H9 (cell line): ENCODE measurements at regions not wholly inside any gene's neighbourhood (a gene's known extent, or its start where the extent isn't known, plus 50 kb on each side); places are given as distances from the start of the nearest gene placed in this dataset.

Source experiments
- DNase-seq: peaks from one replicate; pipeline ENCODE4 v3.0.0-alpha.2; 2017
- H2AFZ ChIP-seq: one replicate; pipeline ENCODE4 v1.6.1; 2013; ENCODE audit warnings: mild to moderate bottlenecking, low read length, control low read depth, moderate library complexity
- H2AK5ac ChIP-seq: 2 replicates; pipeline ENCODE4 v1.6.1; 2013; ENCODE audit warnings: low read length, control low read depth, mixed read lengths; ENCODE audit not compliant: insufficient read length
- H2BK120ac ChIP-seq: one replicate; pipeline ENCODE4 v1.6.1; 2013; ENCODE audit warnings: low read depth, mild to moderate bottlenecking, low read length, control low read depth, inconsistent platforms; ENCODE audit not compliant: poor library complexity, severe bottlenecking
- H2BK12ac ChIP-seq: 2 replicates; pipeline ENCODE4 v1.6.1; 2013; ENCODE audit warnings: low read length, control low read depth, mixed read lengths, low read depth; ENCODE audit not compliant: insufficient read length
- H2BK15ac ChIP-seq: 2 replicates; pipeline ENCODE4 v1.6.1; 2013; ENCODE audit warnings: low read depth, low read length, control low read depth
- H2BK20ac ChIP-seq: one replicate; pipeline ENCODE4 v1.6.1; 2013; ENCODE audit warnings: low read depth, mild to moderate bottlenecking, low read length, control low read depth, inconsistent platforms; ENCODE audit not compliant: poor library complexity, severe bottlenecking
- H2BK5ac ChIP-seq: 2 replicates; pipeline ENCODE4 v1.6.1; 2013; ENCODE audit warnings: low read length, control low read depth, mixed read lengths; ENCODE audit not compliant: insufficient read length
- H3K14ac ChIP-seq: 2 replicates; pipeline ENCODE4 v1.6.1; 2013; ENCODE audit warnings: low read length, control low read depth; ENCODE audit not compliant: insufficient read depth
- H3K18ac ChIP-seq: 2 replicates; pipeline ENCODE4 v1.6.1; 2013; ENCODE audit warnings: low read depth, mild to moderate bottlenecking, mixed read lengths, low read length, control low read depth; ENCODE audit not compliant: insufficient read length
- H3K23ac ChIP-seq: 2 replicates; pipeline ENCODE4 v1.6.1; 2013; ENCODE audit warnings: low read length, control low read depth, mixed read lengths, low read depth; ENCODE audit not compliant: insufficient read length
- H3K23me2 ChIP-seq: 2 replicates; pipeline ENCODE4 v1.6.1; 2013; ENCODE audit warnings: low read depth, mild to moderate bottlenecking, mixed read lengths, low read length, control low read depth; ENCODE audit not compliant: insufficient read length, poor library complexity, severe bottlenecking
- H3K27ac ChIP-seq: 2 replicates; pipeline ENCODE4 v1.5.1; 2013; ENCODE audit warnings: low read length, control low read depth, mixed read lengths, low read depth; ENCODE audit not compliant: insufficient read length
- H3K27me3 ChIP-seq: 2 replicates; pipeline ENCODE4 v1.6.1; 2013; ENCODE audit warnings: low read length, control low read depth, inconsistent platforms; ENCODE audit not compliant: insufficient read depth
- H3K4ac ChIP-seq: 2 replicates; pipeline ENCODE4 v1.6.1; 2013; ENCODE audit warnings: low read depth, mild to moderate bottlenecking, control low read depth, inconsistent platforms, low read length, moderate library complexity
- H3K4me1 ChIP-seq: 2 replicates; pipeline ENCODE4 v1.6.1; 2013; ENCODE audit warnings: low read length, control low read depth, inconsistent platforms; ENCODE audit not compliant: insufficient read depth
- H3K4me2 ChIP-seq: 2 replicates; pipeline ENCODE4 v1.6.1; 2013; ENCODE audit warnings: low read length, control low read depth, mixed read lengths; ENCODE audit not compliant: insufficient read length, insufficient read depth
- H3K56ac ChIP-seq: 2 replicates; pipeline ENCODE4 v1.6.1; 2013; ENCODE audit warnings: low read depth, mild to moderate bottlenecking, mixed read lengths, low read length, control low read depth; ENCODE audit not compliant: insufficient read length
- H3K79me1 ChIP-seq: 2 replicates; pipeline ENCODE4 v1.6.1; 2013; ENCODE audit warnings: low read depth, mild to moderate bottlenecking, moderate library complexity, low read length, control low read depth, inconsistent platforms; ENCODE audit not compliant: insufficient read depth, poor library complexity, severe bottlenecking
- H3K79me2 ChIP-seq: 2 replicates; pipeline ENCODE4 v1.6.1; 2013; ENCODE audit warnings: low read length, control low read depth, inconsistent platforms; ENCODE audit not compliant: insufficient read depth
- H3K9ac ChIP-seq: 2 replicates; pipeline ENCODE4 v1.6.1; 2013; ENCODE audit warnings: low read length, control low read depth, mixed read lengths; ENCODE audit not compliant: insufficient read length; ENCODE audit errors: extremely low read depth
- H3K9me3 ChIP-seq: one replicate; pipeline ENCODE4 v1.6.1; 2013; ENCODE audit warnings: low read depth, low read length, inconsistent platforms; ENCODE audit not compliant: control insufficient read depth
- H3T11ph ChIP-seq: one replicate; pipeline ENCODE4 v1.6.1; 2013; ENCODE audit warnings: mild to moderate bottlenecking, low read length, control low read depth, inconsistent platforms
- H4K20me1 ChIP-seq: one replicate; pipeline ENCODE4 v1.6.1; 2013; ENCODE audit not compliant: control insufficient read depth, insufficient read length, insufficient read depth
- H4K5ac ChIP-seq: 2 replicates; pipeline ENCODE4 v1.6.1; 2013; ENCODE audit warnings: low read depth, mild to moderate bottlenecking, mixed read lengths, low read length, control low read depth; ENCODE audit not compliant: insufficient read length
- H4K8ac ChIP-seq: replicated peaks from 2 replicates; pipeline ENCODE4 v1.6.1; 2013; ENCODE audit warnings: low read length, control low read depth, mixed read lengths, low read depth; ENCODE audit not compliant: insufficient read length
- H4K91ac ChIP-seq: 2 replicates; pipeline ENCODE4 v1.6.1; 2013; ENCODE audit warnings: low read depth, mild to moderate bottlenecking, moderate library complexity, mixed read lengths, low read length, control low read depth; ENCODE audit not compliant: insufficient read length
- H3K27ac Mint-ChIP-seq, 3 experiments: 2 replicates in 2 of 3; 3 replicates in 1 of 3; pipeline ENCODE4 v1.8.0; 2020 to 2021; ENCODE audit warnings: mixed read lengths in 3 of 3, mild to moderate bottlenecking in 1 of 3, moderate library complexity in 1 of 3
- H3K27me3 Mint-ChIP-seq: 2 replicates; pipeline ENCODE4 v1.8.0; 2021; ENCODE audit warnings: low read depth, mild to moderate bottlenecking, moderate library complexity, mixed read lengths
- H3K36me3 Mint-ChIP-seq, 3 experiments: 2 replicates in 2 of 3; 3 replicates in 1 of 3; pipeline ENCODE4 v1.8.0; 2020 to 2021; ENCODE audit warnings: low read depth in 3 of 3, mixed read lengths in 3 of 3; ENCODE audit not compliant: insufficient read depth in 1 of 3
- H3K4me1 Mint-ChIP-seq, 2 experiments: 2 replicates each; pipeline ENCODE4 v1.8.0; 2020; ENCODE audit warnings: mixed read lengths in 2 of 2
- H3K4me3 Mint-ChIP-seq, 2 experiments: 2 replicates in 1 of 2; 3 replicates in 1 of 2; pipeline ENCODE4 v1.8.0; 2020 to 2021; ENCODE audit warnings: mild to moderate bottlenecking in 2 of 2, mixed read lengths in 2 of 2, moderate library complexity in 1 of 2
- H3K9me3 Mint-ChIP-seq, 2 experiments: 2 replicates in 1 of 2; 3 replicates in 1 of 2; pipeline ENCODE4 v1.8.0; 2020; ENCODE audit warnings: mild to moderate bottlenecking in 2 of 2, mixed read lengths in 2 of 2, moderate library complexity in 1 of 2
- WGBS: extraction: QIAGEN DNeasy Blood & Tissue Kit; methylation state at CpG from one replicate; pipeline ENCODE4 v1.1.7; 2013; ENCODE audit warnings: missing lambda C conversion rate, low lambda C conversion rate, mixed read lengths; ENCODE audit not compliant: insufficient read length; ENCODE audit errors: extremely low coverage; 5-methylcytosine and 5-hydroxymethylcytosine counted together
- TF ChIP-seq, protein P1 (sequence below): fragments of 200-600 bp; sonication (generic); conservative IDR thresholded peaks from 3 replicates; pipeline ENCODE4 v1.8.0; 2021; ENCODE audit warnings: antibody characterized with exemption, mild to moderate bottlenecking

GRCh38 chr9:103371152-103371551, 376.0 kb downstream of the CYLC2 start:
- Histone ChIP-seq H4K8ac (no peak overlapping the region), H4K20me1 (no peaks in the 10 kb centered on the region), H3K56ac (no peak overlapping the region), H2BK15ac (no peak overlapping the region), H3K18ac (no peak overlapping the region), H3K4me1 (no peaks in the 10 kb centered on the region), H2AFZ (no peak overlapping the region), H2BK12ac (no peak overlapping the region), H2BK5ac (no peak overlapping the region), H2BK120ac (no peak overlapping the region), H3K23me2 (no peaks in the 10 kb centered on the region), H3K23ac (no peak overlapping the region), H3T11ph (no peak overlapping the region), H3K4me2 (no peak overlapping the region), H3K79me1 (no peaks in the 10 kb centered on the region), H3K4ac (no peak overlapping the region), H3K27ac (no peak overlapping the region), H2AK5ac (no peak overlapping the region), H4K5ac (no peak overlapping the region), H3K14ac (no peak overlapping the region), H2BK20ac (no peak overlapping the region), H3K27me3 (no peaks in the 10 kb centered on the region), H3K79me2 (no peaks in the 10 kb centered on the region), H3K9ac (no peak overlapping the region), H4K91ac (no peak overlapping the region), H3K9me3 (no peaks in the 10 kb centered on the region)
- Mint-ChIP-seq H3K36me3 (no peaks in the 10 kb centered on the region), H3K27me3 (no peaks in the 10 kb centered on the region), H3K9me3 (no peaks in the 10 kb centered on the region), H3K27ac (no peak overlapping the region), H3K4me1 (peaks cover 0 to 3% of the 10 kb centered on the region in 2 experiments; a peak in 1 of 4 replicates), H3K4me3 (no peak overlapping the region)
- WGBS = no CpG with 5 or more reads among the region's 5 CpGs
- DNase-seq = no peak
- TF ChIP-seq, protein P1, sequence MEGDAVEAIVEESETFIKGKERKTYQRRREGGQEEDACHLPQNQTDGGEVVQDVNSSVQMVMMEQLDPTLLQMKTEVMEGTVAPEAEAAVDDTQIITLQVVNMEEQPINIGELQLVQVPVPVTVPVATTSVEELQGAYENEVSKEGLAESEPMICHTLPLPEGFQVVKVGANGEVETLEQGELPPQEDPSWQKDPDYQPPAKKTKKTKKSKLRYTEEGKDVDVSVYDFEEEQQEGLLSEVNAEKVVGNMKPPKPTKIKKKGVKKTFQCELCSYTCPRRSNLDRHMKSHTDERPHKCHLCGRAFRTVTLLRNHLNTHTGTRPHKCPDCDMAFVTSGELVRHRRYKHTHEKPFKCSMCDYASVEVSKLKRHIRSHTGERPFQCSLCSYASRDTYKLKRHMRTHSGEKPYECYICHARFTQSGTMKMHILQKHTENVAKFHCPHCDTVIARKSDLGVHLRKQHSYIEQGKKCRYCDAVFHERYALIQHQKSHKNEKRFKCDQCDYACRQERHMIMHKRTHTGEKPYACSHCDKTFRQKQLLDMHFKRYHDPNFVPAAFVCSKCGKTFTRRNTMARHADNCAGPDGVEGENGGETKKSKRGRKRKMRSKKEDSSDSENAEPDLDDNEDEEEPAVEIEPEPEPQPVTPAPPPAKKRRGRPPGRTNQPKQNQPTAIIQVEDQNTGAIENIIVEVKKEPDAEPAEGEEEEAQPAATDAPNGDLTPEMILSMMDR = no peak
